ENCODE measurements at regions not wholly inside any gene's neighbourhood (a gene's known extent, or its start where the extent isn't known, plus 50 kb on each side); places are given as distances from the start of the nearest gene placed in this dataset.
"Not testable (repeated sequence)": the region's sequence is repeated elsewhere in the genome, so short reads cannot be mapped to it uniquely, and the experiment has no call there.

GRCh38 chr14:61602003-61602732, 93.1 kb upstream of the HIF1A start:
- DNase-seq = no peak

- DNase-seq = no peak
Observed at GRCh38 chr14:61602733-61603077, 92.6 kb upstream of the HIF1A start.

GRCh38 chr14:61603736-61604135, 91.6 kb upstream of the HIF1A start:
- DNase-seq = no peak

GRCh38 chr14:61607570-61608244, 87.6 kb upstream of the HIF1A start:
- peak; percentile 26 for DNase-seq

- DNase-seq = peak; percentile 97
Observed at GRCh38 chr14:61608245-61609165, 86.8 kb upstream of the HIF1A start.

GRCh38 chr14:61609191-61609843, 86.0 kb upstream of the HIF1A start:
- DNase-seq = peak; percentile 51

- no peak for DNase-seq
Observed at GRCh38 chr14:61609884-61610283, 85.4 kb upstream of the HIF1A start.

- no peak for DNase-seq
Observed at GRCh38 chr14:61610900-61611299, 84.4 kb upstream of the HIF1A start.

GRCh38 chr14:61611880-61612630, 83.3 kb upstream of the HIF1A start:
- DNase-seq = no peak

GRCh38 chr14:61613006-61613405, 82.3 kb upstream of the HIF1A start:
- not testable (repeated sequence) for DNase-seq

- no peak for DNase-seq
Observed at GRCh38 chr14:61614693-61615092, 80.6 kb upstream of the HIF1A start.

- no peak for DNase-seq
Observed at GRCh38 chr14:61615743-61616523, 79.4 kb upstream of the HIF1A start.

- DNase-seq = no peak
Observed at GRCh38 chr14:61616524-61617185, 78.7 kb upstream of the HIF1A start.

GRCh38 chr14:61618448-61618847, 76.9 kb upstream of the HIF1A start:
- no peak for DNase-seq

GRCh38 chr14:61619494-61619893, 75.8 kb upstream of the HIF1A start:
- no peak for DNase-seq

GRCh38 chr14:61620130-61620946, 75.0 kb upstream of the HIF1A start:
- DNase-seq = no peak

- no peak for DNase-seq
Observed at GRCh38 chr14:61621444-61621843, 73.9 kb upstream of the HIF1A start.

- no peak for DNase-seq
Observed at GRCh38 chr14:61622051-61622450, 73.3 kb upstream of the HIF1A start.

- no peak for DNase-seq
Observed at GRCh38 chr14:61623927-61624326, 71.4 kb upstream of the HIF1A start.

- DNase-seq = no peak
Observed at GRCh38 chr14:61625165-61625564, 70.1 kb upstream of the HIF1A start.

All from NCI-H1105 (cell line).